ENCODE measurements at regions not wholly inside any gene's neighbourhood (a gene's known extent, or its start where the extent isn't known, plus 50 kb on each side); places are given as distances from the start of the nearest gene placed in this dataset.
A peak's percentile ranks its signal among the peaks of the same experiment; 100 is the strongest.

DNA sequence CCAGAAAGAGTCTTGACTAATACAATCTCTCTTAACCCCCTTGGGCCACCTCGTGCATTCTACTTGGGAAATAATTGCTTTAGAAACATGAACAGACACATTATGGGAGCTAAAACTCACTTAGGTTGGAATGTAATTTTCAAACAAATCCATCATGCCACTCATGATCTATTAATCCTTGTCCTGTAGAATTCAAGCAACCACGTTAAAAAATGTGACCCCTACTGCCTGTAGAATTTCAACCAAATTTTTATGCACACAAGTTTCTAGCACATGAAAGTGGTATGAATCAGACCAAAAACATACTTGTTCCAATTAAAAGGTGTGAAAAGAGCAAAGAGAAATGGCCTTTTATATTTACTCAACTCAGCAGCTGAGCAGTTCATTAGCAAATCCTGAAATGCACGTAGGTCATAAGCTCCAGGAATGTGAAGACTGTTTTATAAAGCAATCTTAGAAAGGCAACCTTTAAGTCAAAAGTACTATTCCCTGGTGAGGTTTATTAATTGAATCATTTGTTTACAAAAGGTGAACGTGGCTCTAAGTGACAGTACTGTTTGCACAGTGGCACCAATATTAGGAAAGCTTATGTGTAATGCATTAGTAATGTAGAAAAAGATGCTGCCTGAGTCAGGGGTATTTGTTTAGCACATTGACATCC lies 459.4 kb upstream of the UBE2E3 start:
- Histone ChIP-seq H3K4me2 (ENCODE audit: low read length) (peak overlapping the region; percentile 52), H3K9ac (ENCODE audit: low read depth, low read length) (no peak overlapping the region), H3K4me3 (ENCODE audit: low read length) (no peak overlapping the region), H3K9me3 (replicated peaks; ENCODE audit: low read length) (no peaks in the 10 kb centered on the region), H3K36me3 (ENCODE audit: insufficient read depth, low read length) (no peaks in the 10 kb centered on the region), H3K27me3 (ENCODE audit: control insufficient read depth, insufficient read depth, low read length) (no peaks in the 10 kb centered on the region), H3K4me1 (ENCODE audit: control insufficient read depth, insufficient read depth, low read length) (peaks cover 48% of the 10 kb centered on the region)

DNA sequence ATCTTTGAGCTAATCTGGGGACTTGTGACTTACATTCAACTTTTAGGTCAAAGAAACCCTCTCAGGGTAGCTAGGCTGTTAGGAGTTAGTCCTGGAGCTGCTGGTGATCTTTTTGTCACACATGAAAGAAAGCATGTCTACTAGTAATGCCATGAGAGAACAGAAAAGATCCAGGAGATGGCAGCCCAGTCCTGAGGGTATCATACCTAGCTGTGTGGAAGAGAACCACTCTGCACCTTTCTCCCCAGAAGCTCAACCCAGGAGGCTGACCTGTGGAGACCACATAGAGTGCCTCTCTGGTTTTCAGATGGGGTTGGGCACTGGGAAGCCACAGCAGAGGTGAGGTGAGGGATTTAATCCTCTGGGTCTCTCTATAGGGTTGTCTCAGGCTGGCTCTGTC lies 460.2 kb upstream of the UBE2E3 start:
- Histone ChIP-seq H3K4me3 (ENCODE audit: low read length) (no peak overlapping the region), H3K36me3 (ENCODE audit: insufficient read depth, low read length) (no peaks in the 10 kb centered on the region), H3K9ac (ENCODE audit: low read depth, low read length) (no peak overlapping the region), H3K4me2 (ENCODE audit: low read length) (no peak overlapping the region), H3K27me3 (ENCODE audit: control insufficient read depth, insufficient read depth, low read length) (no peaks in the 10 kb centered on the region), H3K9me3 (replicated peaks; ENCODE audit: low read length) (no peaks in the 10 kb centered on the region), H3K4me1 (ENCODE audit: control insufficient read depth, insufficient read depth, low read length) (peaks cover 48% of the 10 kb centered on the region)

DNA sequence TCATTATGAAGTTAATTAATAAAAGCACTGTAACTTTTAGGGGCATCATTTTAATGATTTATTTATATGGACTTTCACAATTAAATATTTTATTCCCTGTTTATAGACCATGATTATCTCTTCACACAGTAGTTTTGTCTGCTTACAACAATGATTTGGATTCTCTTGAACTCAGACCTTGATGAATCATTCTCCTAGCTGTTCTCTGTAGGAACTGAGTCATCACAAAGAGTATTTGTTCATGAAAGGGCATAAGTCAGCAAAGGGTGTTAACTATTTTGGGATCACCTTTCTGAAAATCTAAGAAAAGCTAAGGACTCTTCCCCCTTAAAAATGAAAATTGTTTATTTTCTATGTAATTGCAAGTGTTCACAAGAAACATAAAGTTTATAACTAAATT lies 461.1 kb upstream of the UBE2E3 start:
- H3K4me2 ChIP-seq (ENCODE audit: low read length): no peak overlapping the region
- H3K4me3 ChIP-seq (ENCODE audit: low read length): no peak overlapping the region
- no peak overlapping the region for H3K9ac ChIP-seq (ENCODE audit: low read depth, low read length)
- peaks cover 41% of the 10 kb centered on the region for H3K4me1 ChIP-seq (ENCODE audit: control insufficient read depth, insufficient read depth, low read length)
- H3K27me3 ChIP-seq (ENCODE audit: control insufficient read depth, insufficient read depth, low read length): no peaks in the 10 kb centered on the region
- no peaks in the 10 kb centered on the region for H3K36me3 ChIP-seq (ENCODE audit: insufficient read depth, low read length)
- H3K9me3 ChIP-seq (replicated peaks; ENCODE audit: low read length): no peaks in the 10 kb centered on the region

DNA sequence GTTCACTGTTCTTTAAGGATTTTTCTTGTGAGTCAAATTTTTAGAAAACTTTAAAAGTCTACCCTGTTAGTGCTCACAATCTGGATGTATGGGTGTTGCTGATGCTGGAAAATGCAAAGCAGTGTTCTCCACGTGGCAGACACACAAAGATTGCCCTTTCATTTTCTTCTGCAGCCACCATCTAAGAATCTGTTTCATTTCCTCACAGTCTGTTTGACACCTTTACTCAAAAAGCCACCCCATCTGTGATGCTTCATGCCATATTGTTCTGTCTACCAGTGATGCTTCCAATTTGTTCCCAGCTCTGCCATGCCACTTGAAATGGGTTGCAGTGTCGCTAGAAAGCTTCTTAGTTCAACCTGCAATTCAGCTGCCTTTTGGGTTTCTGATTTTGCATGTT lies 464.2 kb upstream of the UBE2E3 start:
- Histone ChIP-seq H3K36me3 (ENCODE audit: insufficient read depth, low read length) (no peaks in the 10 kb centered on the region), H3K4me2 (ENCODE audit: low read length) (no peak overlapping the region), H3K27me3 (ENCODE audit: control insufficient read depth, insufficient read depth, low read length) (no peaks in the 10 kb centered on the region), H3K9me3 (replicated peaks; ENCODE audit: low read length) (no peaks in the 10 kb centered on the region), H3K4me1 (ENCODE audit: control insufficient read depth, insufficient read depth, low read length) (peaks cover 24% of the 10 kb centered on the region), H3K4me3 (ENCODE audit: low read length) (no peak overlapping the region), H3K9ac (ENCODE audit: low read depth, low read length) (no peak overlapping the region)

DNA sequence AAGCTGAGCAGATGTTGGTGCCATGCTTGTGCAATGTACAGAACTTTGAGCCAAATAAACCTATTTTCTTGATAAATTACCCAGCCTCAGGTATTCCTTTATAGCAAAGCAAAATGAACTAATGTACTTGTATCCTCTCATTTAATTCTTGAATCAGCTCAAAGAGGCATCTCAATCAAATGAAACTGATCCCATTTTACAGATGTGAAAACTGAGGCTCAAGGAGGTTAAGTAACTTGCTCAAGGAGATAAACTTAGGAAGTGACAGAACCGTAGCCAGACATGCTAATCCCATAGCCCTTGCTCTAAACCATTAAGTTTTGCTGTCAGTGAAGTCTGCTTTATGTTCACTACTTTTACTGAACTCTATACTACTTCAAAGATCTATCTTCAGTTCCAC lies 467.0 kb upstream of the UBE2E3 start:
- Histone ChIP-seq H3K9me3 (replicated peaks; ENCODE audit: low read length) (no peaks in the 10 kb centered on the region), H3K4me3 (ENCODE audit: low read length) (no peak overlapping the region), H3K4me2 (ENCODE audit: low read length) (no peak overlapping the region), H3K36me3 (ENCODE audit: insufficient read depth, low read length) (no peaks in the 10 kb centered on the region), H3K4me1 (ENCODE audit: control insufficient read depth, insufficient read depth, low read length) (no peaks in the 10 kb centered on the region), H3K27me3 (ENCODE audit: control insufficient read depth, insufficient read depth, low read length) (no peaks in the 10 kb centered on the region), H3K9ac (ENCODE audit: low read depth, low read length) (no peak overlapping the region)

DNA sequence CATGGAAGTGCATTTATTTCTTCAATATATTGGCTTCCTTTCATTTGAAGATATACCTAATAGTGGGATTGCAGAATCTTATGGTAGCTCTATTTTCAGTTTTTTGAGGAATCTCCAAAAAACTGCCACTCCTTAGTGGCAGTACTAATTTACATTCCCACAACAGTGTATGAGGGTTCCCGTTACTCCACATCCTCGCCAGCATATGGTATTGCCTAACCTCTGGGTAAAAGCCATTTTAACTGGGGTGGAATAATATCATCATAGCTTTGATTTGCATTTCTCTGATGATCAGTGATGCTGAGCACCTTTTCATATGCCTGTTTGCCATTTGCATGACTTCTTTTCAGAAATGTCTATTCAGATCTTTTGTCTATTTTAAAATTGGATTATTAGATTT lies 471.9 kb upstream of the UBE2E3 start:
- Histone ChIP-seq H3K9me3 (replicated peaks; ENCODE audit: low read length) (no peaks in the 10 kb centered on the region), H3K9ac (ENCODE audit: low read depth, low read length) (no peak overlapping the region), H3K4me2 (ENCODE audit: low read length) (no peak overlapping the region), H3K27me3 (ENCODE audit: control insufficient read depth, insufficient read depth, low read length) (no peaks in the 10 kb centered on the region), H3K4me3 (ENCODE audit: low read length) (no peak overlapping the region), H3K4me1 (ENCODE audit: control insufficient read depth, insufficient read depth, low read length) (no peaks in the 10 kb centered on the region), H3K36me3 (ENCODE audit: insufficient read depth, low read length) (no peaks in the 10 kb centered on the region)

DNA sequence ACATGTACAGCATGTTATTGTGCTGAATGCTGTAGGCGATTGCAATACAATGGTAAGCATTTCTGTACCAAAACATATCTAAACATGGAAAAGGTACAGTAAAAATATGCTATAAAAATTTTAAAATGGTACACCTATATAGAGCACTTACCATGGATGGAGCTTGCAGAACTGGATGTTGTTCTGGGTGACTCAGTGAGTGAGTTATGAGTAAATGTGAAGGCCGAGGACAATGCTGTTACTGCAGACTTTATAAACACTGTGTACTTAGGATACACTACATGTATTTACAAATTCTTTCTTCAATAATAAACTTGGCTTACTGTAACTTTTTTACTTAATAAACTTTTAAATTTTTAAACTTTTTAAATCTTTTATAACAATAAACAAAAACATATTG lies 473.4 kb upstream of the UBE2E3 start:
- H3K4me1 ChIP-seq (ENCODE audit: control insufficient read depth, insufficient read depth, low read length): no peaks in the 10 kb centered on the region
- H3K9ac ChIP-seq (ENCODE audit: low read depth, low read length): no peak overlapping the region
- no peaks in the 10 kb centered on the region for H3K27me3 ChIP-seq (ENCODE audit: control insufficient read depth, insufficient read depth, low read length)
- no peak overlapping the region for H3K4me2 ChIP-seq (ENCODE audit: low read length)
- no peaks in the 10 kb centered on the region for H3K36me3 ChIP-seq (ENCODE audit: insufficient read depth, low read length)
- H3K4me3 ChIP-seq (ENCODE audit: low read length): no peak overlapping the region
- no peaks in the 10 kb centered on the region for H3K9me3 ChIP-seq (replicated peaks; ENCODE audit: low read length)

DNA sequence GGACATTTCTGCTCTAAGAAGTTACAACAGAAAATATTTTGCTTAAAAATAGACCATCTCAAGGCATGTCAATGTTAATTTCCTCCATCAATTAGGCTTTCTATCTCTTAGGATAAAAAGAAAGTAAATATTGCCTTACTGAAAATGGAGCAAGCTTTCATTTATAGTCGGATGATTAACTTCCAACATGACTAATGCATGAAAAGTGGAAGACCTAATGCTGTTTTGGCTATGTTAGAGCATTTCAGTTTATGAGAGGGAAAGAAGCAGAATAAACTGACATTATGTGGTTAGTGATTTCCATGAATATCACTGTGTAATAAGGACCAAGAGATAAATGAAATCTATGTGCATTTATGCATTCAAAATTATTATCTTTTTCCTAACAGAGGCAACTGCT lies 475.2 kb upstream of the UBE2E3 start:
- Histone ChIP-seq H3K9ac (ENCODE audit: low read depth, low read length) (no peak overlapping the region), H3K4me2 (ENCODE audit: low read length) (no peak overlapping the region), H3K36me3 (ENCODE audit: insufficient read depth, low read length) (no peaks in the 10 kb centered on the region), H3K27me3 (ENCODE audit: control insufficient read depth, insufficient read depth, low read length) (no peaks in the 10 kb centered on the region), H3K9me3 (replicated peaks; ENCODE audit: low read length) (no peaks in the 10 kb centered on the region), H3K4me3 (ENCODE audit: low read length) (no peak overlapping the region), H3K4me1 (ENCODE audit: control insufficient read depth, insufficient read depth, low read length) (no peaks in the 10 kb centered on the region)

DNA sequence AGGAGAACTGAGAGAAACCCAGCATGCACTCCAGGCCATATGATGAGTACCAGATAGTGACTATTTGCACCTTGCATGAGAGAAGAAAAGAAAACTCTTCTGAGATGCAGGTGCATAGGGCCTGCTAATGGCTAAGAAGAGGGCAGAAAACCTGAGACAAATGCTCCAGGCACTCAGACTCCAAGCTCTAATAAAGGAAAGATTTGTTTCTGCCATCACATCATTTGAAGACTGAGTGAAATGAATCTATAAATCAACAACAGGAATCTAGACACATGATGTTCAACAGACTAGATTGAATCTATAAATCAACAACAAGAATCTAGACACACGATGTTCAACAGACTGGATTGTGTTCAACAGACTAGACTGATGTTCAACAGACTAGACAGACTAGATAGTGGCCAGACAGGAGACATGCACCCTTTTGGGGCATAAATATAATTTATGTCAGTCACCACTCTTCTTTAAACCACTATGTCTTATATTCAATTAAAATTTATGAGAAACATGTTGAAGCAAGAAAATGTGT lies 482.7 kb upstream of the UBE2E3 start:
- Histone ChIP-seq H3K4me1 (ENCODE audit: control insufficient read depth, insufficient read depth, low read length) (no peaks in the 10 kb centered on the region), H3K36me3 (ENCODE audit: insufficient read depth, low read length) (no peaks in the 10 kb centered on the region), H3K27me3 (ENCODE audit: control insufficient read depth, insufficient read depth, low read length) (no peaks in the 10 kb centered on the region), H3K9me3 (replicated peaks; ENCODE audit: low read length) (no peaks in the 10 kb centered on the region), H3K4me2 (ENCODE audit: low read length) (no peak overlapping the region), H3K4me3 (ENCODE audit: low read length) (no peak overlapping the region), H3K9ac (ENCODE audit: low read depth, low read length) (no peak overlapping the region)

DNA sequence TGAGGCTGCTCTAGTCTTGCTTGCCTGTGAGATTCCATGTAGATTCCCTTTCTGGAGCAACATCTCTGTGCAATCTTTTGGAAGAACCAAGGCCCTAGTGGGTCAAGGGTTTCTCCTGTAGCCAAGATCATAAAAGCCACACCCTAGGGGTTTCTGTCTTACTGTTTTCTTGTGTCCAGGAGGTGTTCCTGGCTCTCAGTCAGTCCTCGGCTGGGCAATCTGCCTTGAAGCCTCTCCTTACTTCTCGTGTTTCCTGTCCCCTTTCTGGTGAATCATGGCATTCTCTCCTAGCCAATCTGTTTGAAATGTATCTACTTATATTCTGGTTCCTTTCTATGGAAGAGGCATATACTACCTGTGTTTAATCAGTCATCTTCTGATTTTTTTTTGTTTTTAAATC lies 484.8 kb upstream of the UBE2E3 start:
- no peak overlapping the region for H3K4me3 ChIP-seq (ENCODE audit: low read length)
- H3K9me3 ChIP-seq (replicated peaks; ENCODE audit: low read length): no peaks in the 10 kb centered on the region
- no peaks in the 10 kb centered on the region for H3K4me1 ChIP-seq (ENCODE audit: control insufficient read depth, insufficient read depth, low read length)
- no peak overlapping the region for H3K9ac ChIP-seq (ENCODE audit: low read depth, low read length)
- H3K4me2 ChIP-seq (ENCODE audit: low read length): no peak overlapping the region
- H3K36me3 ChIP-seq (ENCODE audit: insufficient read depth, low read length): no peaks in the 10 kb centered on the region
- H3K27me3 ChIP-seq (ENCODE audit: control insufficient read depth, insufficient read depth, low read length): no peaks in the 10 kb centered on the region

DNA sequence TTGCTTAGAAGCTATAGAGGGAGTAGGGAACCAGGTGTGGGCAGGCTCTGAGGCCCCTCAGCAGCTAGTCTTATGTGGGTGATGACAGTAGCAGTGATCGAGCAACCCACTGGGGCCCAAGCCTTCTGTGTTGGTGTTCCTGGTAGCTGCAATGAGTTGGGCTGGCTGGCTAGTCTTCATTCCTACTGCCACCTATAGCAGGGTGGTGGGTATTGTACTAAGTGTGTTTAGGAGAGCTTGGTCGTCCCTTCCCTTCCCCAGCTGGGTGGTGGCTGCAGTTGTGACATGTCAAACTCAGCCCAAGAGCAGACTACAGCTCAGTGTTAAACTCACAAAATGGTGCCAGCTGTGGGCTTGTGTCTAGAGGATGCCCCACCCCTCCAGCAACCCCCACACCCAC lies 486.1 kb upstream of the UBE2E3 start:
- no peaks in the 10 kb centered on the region for H3K27me3 ChIP-seq (ENCODE audit: control insufficient read depth, insufficient read depth, low read length)
- no peak overlapping the region for H3K4me2 ChIP-seq (ENCODE audit: low read length)
- no peak overlapping the region for H3K4me3 ChIP-seq (ENCODE audit: low read length)
- no peak overlapping the region for H3K9ac ChIP-seq (ENCODE audit: low read depth, low read length)
- no peaks in the 10 kb centered on the region for H3K9me3 ChIP-seq (replicated peaks; ENCODE audit: low read length)
- H3K4me1 ChIP-seq (ENCODE audit: control insufficient read depth, insufficient read depth, low read length): no peaks in the 10 kb centered on the region
- H3K36me3 ChIP-seq (ENCODE audit: insufficient read depth, low read length): no peaks in the 10 kb centered on the region

DNA sequence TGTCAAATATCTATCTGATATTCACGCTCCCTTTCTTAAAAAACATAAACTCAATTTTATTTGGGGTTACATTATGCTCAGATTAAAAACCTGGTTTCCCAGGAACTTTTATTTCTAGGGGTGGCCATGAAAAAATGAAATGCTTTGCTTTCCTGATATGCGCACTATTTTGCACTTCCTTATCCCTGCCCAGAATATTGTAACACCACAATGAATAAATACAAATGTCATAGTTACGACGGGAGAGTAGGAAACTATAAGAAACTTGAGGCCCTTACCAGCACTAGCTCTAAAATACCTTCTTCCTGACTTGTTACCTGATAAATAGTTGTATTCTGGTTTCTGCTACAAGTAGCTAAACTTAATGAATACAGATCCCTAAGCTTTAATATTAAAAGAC lies 475.6 kb upstream of the CWC22 start:
- no peaks in the 10 kb centered on the region for H3K4me1 ChIP-seq (ENCODE audit: control insufficient read depth, insufficient read depth, low read length)
- H3K9me3 ChIP-seq (replicated peaks; ENCODE audit: low read length): no peaks in the 10 kb centered on the region
- no peaks in the 10 kb centered on the region for H3K36me3 ChIP-seq (ENCODE audit: insufficient read depth, low read length)
- no peak overlapping the region for H3K4me3 ChIP-seq (ENCODE audit: low read length)
- no peaks in the 10 kb centered on the region for H3K27me3 ChIP-seq (ENCODE audit: control insufficient read depth, insufficient read depth, low read length)
- no peak overlapping the region for H3K4me2 ChIP-seq (ENCODE audit: low read length)
- no peak overlapping the region for H3K9ac ChIP-seq (ENCODE audit: low read depth, low read length)
